HK-2 (cell line): ENCODE measurements at regions not wholly inside any gene's neighbourhood (a gene's known extent, or its start where the extent isn't known, plus 50 kb on each side); places are given as distances from the start of the nearest gene placed in this dataset.

Experiments
- DNase-seq: peaks from one replicate; pipeline ENCODE4 v3.0.0-alpha.2; 2018; ENCODE audit not compliant: unreplicated experiment

DNA sequence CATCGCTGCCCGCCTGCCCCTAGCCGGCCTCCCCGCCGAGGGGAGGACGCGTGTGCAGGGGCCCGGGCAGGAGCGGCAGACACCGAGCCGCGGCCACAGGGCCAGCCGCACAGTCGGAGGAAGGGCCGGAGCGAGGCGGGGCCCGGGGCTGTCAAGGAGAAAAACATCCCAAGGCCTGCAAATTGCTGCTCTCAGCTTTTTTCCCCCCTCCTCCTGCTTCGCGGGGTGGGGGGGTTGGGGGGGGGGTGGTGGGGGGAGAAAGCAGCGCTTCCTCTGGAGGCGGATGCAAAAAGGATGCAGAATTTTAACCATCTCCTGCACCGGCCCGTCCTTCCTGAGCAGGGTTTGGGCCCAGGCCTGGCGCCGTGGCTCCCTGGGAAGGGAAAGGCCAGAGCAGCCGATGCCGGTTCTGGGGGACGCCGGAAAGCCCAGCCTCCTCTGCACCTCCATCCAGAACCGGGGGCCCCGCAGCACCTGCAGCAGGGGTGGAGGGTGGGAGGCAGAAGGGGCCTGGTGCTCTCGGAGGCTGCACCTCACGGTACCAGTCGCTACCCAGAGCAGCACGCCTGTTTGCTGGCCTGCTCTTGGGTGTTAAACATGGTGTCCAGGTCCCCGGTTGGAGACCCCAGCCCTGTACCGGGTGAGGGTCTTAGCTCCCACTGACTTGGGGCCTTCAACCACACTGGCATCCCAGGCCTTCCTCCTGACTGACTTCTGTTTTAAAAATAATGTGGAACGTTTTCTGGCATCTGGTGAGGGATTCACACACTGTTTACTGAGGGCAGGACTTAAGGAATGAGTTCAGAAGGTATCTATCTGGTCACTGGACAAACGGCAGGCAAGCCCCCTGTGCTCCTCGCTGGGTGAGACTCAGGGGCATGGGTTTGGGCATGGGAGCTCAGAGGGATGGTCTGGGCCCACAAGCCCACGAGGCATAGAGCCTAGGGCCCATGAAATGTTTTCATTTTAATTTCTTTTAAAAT lies 77.4 kb upstream of the WNT7B start:
- no peak for DNase-seq

DNA sequence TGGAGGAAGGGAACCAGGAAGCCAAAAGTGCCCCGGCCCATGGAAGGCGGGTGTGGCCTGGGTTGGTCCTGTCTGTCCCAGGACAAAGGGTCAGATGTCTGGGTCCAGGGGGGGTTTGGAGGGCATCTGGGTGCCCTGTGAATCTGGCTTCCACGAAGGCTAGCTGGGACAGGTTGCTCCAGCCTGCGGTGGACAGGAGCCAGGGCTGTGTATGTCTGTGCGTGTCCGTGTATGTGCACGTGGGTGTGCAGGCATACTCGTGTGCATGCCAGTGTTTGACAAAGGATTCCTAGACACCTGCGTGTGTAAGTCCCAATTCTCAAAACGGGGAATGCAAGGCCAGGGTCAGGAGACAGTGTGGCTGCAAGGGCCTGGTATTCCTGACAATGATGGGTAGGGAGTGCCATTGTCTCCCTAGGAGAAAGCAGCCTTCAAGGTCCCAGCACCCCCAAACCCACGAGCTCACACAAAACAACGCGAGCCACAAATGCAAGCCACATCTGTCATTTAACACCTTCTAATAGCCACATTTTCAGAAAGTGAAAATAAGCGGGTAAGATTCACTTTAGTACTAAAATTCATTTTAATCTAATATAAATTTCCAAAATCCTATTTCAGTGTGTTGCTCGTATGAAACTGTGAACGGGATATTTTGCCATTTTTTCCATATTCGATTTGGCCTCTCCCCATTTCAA lies 78.4 kb upstream of the WNT7B start:
- DNase-seq, result no peak

DNA sequence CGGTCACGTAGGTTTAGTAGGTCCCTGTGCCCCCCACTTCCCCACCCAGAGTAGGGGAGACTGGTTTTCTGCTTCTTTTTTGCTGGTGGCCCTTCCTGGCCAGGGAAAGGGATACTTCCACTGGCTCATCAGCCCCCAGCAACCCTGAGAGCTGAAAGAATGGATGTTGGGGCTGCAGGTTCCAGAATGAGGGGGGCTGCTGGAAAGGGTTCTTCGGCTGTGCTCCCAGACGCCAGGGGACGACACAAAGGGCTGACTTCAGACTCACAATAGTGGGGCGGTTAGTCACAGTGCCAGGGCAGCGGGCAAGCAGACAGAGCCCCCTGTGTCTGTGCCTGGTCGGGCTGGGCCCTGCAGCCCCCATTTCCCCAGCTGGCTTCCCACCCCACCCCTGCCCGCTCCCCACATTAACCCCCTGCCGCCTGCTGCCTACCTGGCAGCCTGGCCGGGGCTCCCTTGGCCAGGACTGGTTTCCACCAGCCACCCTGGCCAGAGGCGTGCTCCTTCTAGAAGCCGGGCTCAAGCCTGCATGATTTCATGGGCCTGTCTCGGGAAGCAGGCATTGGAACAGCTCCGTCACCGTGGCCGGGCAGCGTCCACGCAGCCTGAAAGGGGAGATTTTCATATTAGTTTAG lies 79.1 kb upstream of the WNT7B start:
- DNase-seq, result no peak

DNA sequence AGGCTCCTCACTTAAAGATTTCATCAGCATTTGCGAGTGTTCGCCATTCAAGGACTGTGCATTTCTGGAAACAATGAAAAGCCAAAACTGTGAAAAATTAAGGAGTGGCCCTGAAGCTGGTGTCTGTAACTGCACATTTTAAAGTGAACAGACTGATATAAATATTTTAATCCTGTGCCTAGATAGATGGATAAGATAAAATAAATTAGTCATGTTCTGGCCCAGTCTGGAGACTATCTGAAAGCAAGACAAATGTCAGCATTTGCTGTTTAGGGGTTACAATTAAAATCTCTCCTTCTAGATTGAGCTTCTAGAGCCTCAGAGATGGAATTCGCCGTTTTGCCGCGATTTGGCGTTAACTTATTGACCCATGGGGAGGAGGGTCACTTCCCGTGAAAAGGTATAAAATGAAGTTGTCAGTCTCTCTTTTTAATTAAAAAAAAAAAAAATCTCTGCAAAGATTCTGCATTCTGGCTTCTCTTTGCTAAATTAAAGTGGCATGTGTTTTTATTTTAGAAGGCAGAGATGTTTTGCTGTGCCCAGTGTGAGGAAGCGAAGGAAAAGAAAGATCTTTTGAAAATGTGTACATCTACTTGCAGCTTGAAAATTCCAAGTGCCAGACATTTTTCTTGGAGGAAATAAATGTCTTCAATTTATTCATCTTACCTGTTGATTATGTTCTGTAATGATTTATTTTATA lies 79.7 kb upstream of the WNT7B start:
- no peak for DNase-seq

DNA sequence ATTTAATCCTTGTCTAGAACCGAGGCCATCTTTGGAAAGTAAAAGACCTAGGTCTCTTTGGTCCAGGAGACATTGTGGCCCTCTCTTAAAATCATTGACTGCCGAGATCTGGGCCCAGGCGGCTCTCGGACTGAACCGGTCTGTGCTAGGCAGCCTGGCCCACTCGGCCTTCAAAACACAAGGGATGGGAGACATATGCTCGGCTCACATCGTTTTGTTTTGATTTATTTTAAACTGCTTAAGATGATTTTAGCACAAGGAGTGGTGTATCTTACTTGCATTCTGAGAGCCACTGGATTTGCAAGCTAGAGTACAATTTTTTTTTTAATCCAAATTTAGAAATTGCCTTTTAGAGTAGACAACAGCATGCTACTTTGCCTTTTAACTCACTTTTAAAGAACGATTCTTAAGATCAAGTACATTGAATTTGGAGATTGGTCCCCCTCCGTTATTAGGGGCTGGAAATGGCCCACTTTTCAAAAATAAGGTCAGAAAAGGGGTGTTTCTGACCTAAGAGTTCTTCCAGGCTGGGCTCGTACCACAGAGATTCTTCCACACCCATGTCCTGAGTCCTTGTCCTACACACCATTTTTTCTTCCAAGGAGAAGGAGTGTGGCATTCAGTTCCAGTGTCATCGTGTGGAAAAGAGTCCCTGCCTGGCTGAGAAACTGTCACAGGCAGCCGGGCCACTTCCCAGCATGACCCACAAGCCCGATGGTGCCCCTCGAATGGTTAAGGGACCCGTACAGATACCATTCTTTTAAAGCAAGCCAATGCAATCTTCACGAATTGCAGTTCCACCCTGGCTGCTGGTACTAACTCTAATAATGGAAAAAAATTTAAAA lies 80.5 kb upstream of the WNT7B start:
- no peak for DNase-seq

DNA sequence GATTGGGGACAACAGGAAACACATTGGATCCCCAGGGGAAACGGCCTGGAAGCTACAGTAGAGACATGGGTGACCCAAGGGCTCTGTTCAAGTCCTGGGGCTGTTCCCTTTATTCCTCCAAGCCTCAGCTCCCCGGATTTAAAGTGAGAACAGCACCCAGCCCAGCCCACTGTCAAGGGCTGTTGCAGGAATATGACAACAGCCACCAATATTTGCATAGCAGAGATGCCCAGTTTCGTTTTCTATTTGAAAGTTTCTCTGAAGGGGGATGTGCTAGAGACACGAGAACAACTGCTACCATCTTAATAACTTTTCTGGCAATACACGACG lies 81.1 kb upstream of the WNT7B start:
- DNase-seq, result no peak

DNA sequence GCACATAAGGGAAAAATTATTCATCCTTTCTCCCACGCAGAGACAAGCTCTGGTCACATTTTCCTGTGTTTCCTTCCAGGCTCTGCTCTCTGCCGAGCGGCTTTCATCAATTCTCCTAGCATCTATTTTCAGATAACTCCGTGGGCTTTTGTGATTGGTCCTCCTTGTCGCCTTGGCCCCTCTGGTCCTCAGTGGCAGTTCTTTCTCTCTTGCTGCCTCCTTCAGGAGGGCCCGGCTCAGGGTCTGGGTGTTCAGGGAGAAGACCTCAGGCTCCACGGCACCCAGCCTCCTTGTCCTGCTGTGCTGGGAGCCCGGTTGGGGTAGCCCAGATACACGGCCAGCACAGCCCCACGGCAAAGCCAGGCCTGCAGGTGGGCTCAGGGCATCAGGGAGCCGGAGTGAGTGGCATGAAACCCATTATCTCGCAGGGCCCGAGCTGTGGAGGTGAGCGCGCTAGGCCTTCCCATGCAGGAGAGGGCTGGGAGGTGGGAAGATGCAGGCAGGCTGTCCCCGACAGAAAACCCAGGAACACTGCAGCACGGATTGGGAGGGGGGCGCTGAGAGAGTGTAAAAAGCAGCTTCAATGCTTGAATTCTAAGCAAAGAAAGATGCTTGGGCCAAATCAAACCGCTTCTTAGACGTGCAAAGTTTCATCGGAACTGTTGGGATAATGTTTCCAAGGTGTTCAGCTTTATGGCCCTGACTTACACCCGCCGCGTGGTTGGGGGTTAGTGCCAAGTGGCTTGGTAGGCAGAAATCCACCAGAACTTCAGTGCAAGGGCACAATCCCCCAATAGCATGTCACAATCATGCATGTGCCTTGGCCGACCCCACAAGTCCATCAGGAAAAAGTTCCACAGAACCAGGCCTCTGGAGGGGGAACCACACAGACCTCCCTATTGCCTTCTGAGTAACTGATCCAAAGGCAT lies 81.9 kb upstream of the WNT7B start:
- no peak for DNase-seq

DNA sequence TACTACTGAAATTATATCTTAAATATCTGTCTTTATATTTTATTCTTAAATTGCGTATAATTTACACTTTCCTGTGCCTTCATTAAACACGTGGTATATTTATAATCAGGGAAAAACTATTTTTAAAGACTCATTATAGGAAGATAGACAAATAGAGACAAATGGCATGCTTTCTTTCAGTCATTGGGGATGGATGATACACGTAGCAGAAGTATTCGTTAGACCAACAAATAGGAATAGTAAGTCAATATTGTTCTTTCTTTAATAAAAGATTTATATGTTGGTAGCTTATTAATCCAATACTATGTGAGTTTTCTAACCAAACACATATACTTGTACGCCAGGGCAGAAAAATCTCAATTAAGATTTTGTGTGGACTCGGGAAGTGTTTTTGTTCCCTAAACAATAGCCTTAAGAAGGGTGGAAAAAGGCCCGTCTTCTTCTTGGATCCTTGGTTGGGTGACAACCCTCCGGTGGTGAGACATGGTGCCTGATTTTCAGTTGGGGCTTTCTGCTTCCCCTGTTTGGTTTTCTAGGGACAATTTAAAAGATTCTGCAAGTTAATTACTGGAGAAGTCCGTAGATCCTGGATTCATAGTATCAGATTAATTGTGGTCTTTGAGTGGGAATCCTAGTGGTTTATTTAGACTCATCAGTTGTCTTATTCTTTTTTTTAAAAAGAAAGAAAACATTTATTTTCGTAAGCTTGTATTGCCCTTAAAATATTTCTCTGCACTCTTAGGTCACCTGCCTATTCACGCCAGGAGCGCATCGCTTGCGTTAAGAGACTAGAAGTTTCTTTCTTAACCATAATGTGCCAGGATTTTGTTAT lies 83.5 kb upstream of the WNT7B start:
- DNase-seq, result no peak

DNA sequence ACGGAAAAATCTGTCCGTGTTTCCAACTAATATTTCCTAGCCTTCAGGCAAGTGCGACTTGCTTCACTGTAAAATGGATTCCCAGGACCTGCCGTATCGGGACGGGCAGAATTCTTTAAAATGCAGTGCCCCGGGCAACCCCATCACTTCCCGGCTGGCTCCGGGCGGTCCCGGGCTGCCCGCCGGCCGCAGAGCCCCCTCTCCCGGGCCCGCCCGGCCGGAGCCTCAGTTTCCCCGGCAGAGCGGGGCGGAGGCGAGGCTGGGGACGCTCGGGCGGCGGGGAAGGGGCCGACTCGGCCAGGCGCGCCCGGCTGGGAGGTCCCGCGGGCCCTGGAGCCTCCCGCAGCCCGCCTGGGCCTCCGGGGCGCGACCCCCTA lies 84.2 kb upstream of the WNT7B start:
- no peak for DNase-seq

DNA sequence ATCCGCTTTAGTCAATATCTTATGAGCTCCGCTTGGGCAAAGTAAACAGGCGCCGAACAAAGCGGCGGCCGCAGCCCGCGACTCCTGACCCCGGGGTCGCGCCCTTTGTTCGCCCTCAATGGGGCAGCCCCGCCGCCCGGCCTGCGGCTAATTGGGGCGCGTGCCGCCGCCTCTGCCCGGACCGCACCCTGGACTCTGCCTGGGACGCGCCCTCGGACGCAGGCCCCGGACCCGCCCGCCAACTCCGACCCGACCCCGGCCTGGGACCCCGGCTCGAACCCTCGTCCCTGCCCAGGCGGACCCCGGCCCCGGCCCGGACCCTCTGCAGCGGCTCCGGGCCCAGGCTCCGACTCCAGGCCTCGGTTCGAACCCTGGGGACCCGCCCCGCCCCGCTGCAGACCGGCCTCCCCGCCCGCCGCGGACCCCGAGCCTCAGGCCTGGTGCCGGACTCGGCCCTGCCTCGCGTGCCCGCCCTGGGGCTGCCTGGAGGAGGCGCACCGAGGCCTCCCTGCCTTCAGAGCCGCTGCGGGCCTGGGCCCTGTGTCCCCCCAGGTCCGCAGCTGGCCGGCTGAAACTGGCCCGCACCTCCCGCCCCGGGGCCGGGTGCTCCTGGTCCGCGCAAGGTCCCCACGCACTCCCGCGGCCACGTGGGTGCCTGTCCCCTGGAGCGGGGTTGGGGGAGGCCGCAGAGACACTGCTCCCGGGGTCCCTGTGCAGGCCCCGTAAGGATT lies 84.7 kb upstream of the WNT7B start:
- no peak for DNase-seq

DNA sequence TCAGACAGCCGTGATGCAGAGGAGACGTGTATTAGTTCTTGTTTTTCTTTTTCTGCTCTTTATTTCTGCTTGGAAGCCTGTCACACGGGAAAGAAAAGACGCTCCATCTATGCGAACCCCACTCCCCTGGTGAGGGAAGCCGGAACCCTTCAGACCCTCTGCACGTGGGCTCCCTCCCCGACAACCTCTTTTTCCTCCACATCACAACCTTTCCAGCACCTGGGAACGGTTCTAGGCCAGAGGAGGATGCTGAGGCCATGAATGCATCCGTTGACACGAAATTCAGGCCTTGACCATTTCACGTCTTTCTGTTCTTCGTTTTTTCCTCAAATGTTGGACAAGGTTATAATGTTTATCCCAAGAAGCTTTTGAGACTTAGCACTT lies 85.3 kb upstream of the WNT7B start:
- no peak for DNase-seq

DNA sequence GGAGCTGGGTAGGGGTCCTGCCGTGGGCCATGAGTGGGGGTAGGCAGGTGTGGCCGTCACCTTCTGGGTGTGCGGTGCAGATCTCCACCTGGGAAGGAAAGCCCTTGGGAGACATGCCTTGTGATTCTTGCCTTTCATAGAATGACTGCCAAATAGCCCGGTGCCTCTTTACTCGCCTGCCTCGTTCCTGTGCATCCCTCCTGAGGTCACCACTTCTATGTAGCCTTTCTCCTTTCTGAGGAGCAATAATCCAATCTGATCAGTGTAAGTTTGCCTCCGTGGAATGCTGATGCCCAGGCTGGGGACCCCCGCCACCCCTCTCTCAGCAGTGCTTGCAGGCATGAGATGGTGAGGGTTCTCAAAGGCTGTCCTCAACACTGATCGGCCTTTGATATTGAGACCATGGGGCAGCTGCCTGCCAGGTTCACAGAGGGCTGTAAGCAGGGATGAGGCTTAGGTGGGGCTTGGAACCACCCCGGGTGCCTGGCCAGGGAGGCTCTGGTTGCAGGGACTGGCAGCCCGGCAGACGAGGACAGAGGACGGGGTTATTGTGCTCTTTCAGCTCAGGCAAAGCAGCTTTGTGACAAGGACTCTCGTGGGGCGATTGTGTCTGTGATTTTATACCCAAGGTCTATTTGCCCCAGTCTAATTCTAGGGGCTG lies 86.1 kb upstream of the WNT7B start:
- DNase-seq, result no peak

DNA sequence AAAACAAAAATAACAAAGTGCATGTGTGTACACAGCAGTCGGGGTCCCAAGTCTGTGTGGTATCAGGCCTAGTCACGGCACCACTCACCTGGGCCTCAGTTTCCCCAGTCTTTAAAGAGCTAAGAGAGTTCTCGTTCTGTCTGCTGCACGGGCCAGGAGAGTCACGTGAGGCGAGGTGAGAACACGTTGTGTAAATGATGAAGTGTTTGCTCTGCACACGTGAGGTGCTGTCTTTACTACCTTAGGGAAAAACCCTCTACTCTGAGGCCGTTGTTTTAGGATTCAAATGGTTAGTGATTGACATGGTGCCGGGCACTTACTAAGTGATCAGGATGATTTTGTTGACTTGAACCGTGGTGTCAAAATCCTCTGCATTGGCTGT lies 86.5 kb upstream of the PPARA start:
- DNase-seq, result no peak

DNA sequence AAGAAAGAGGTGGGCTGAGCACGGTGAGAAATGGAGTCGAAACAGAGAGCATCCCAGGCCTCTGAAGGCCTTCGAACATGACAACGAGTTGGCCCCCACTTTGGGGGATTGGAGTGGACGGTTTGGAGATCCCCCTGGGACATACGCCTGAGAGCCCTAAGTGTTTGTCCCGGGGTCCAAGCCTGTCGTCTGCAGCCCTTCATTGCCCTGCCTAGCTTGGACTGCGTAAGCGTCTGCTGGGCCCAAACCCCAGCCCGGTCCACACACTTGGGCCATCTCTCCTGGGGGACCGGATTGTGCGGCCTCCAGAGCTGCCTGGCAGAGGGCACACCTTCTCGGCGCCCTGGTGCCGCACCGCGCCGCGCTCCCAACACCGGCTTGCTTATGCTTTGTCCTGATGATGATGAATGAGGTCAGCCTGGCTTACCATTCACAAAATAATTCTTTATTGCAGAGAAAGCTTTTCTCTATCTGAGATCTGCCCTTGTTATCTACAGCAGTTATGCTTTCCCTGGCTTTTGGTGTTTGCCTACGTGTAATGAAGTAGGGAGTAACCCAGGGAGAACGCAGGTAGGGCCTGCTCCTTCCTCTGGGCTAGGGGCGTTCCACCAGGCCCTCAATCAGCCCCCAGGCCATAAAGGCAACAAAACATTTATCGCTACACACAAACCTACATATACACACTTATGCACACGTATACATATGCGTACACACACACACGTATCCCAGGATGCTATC lies 85.9 kb upstream of the PPARA start:
- no peak for DNase-seq

DNA sequence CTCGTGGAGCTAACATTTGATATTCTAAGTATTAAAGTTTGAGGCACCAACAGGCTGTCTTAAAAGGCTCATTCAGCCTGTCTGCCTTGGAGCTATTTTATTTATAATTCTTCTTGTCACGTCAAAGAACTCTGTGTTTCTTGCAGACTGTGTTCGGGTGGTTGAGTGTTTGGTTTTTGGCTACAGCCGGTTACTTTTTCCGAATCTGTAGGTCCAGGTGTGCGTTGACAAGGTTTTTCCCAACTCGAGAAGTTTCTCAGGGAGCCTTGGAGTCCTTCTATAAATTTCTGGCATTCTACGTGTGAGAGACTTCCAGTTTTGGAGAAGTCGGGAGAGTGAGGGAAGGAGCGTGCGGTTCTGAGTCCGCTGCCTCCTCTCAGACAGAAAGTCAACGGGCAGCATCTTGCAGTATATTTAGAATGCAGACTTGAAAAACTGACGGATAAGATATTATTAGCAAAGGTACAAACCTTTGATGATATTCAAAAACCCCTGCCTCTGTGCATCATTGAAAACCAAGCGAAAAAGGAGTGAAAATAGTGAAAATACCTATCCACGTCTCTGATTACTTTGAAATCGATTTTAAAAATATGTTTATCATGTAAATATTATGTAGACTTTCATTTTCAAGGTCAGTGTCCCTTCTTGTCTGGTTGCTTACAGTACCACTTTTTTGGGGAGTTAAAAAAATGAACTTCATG lies 85.2 kb upstream of the PPARA start:
- no peak for DNase-seq

DNA sequence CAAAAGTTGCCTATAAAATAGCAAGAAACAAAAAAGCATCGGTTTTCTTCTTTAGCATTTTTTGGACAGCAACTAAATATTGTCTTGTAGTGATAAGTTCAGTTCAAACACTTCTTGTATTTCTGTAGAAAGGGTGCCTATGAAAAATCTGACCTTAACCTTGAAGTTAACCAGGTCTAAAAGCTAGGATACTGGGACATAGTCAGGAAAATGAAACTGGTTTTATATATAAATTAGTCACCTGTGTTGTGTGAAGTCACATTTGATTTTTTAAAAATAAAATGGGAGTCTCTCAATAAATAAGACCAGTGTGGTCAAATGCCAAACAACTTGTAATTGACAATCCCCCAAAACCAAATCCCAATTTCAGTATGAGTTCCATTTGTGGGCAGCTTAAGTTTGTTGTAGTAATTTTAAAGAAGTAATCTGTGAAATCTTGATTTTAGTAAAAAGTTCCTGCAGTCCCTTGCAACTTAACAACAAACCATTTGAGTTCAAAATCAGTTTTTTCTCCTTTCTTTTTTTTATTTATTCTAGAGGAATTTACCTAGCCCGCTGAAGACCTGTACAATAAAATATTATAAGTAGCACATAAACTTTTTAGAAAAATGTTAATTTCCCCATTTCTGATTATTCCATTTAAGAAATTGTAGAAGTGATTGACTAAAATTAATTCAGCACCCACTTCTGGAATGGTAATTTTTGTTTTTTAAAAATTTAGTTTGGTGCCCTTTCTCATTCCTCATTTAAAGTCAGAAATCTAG lies 84.5 kb upstream of the PPARA start:
- DNase-seq, result no peak
